ENCODE measurements at regions not wholly inside any gene's neighbourhood (a gene's known extent, or its start where the extent isn't known, plus 50 kb on each side); places are given as distances from the start of the nearest gene placed in this dataset.

DNA sequence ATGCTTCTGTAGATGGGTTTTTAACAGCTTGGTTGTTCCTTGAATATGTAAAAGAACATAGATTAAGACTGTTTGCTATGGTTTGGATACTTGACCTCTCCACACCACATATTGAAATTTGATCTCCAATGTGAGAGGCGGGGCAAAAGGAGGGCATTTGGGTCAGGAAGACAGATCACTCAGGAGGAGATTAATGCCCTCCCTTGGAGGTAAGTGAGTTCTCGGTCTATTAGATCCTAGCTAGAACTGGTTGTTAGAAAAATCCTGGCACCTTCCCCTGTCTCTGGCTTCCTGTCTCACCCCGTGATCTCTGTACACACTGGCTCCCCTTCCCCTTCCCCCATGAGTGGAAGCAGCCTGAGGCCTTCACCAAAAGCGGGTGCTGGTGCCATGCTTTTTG is 281.1 kb upstream of the ANKRD55 start:
- Histone ChIP-seq H3K27ac (ENCODE audit: insufficient read depth, low read length, poor library complexity, severe bottlenecking) (no peak overlapping the region), H3K36me3 (ENCODE audit: control insufficient read depth, insufficient read depth, low read length) (no peaks in the 10 kb centered on the region), H3K4me3 (ENCODE audit: low read depth, low read length) (no peak overlapping the region), H3K4me1 (ENCODE audit: control insufficient read depth, insufficient read depth, low read length, poor library complexity, severe bottlenecking) (peaks cover 15% of the 10 kb centered on the region), H3K27me3 (ENCODE audit: control insufficient read depth, insufficient read depth, low read length) (no peaks in the 10 kb centered on the region), H3K9me3 (ENCODE audit: control insufficient read depth in 2 of 2, low read length in 2 of 2) (no peaks in the 10 kb centered on the region)
- H3K27me3 Mint-ChIP-seq, result no peaks in the 10 kb centered on the region
- H3K27ac Mint-ChIP-seq, result peak overlapping the region in 2 of 3 donors; percentile 21 to 63
- no peaks in the 10 kb centered on the region for H3K36me3 Mint-ChIP-seq
- no peak for DNase-seq
- H3K4me1 Mint-ChIP-seq, result peaks cover 8 to 29% (median 26%) of the 10 kb centered on the region in 4 donors
- no peak for ATAC-seq (ENCODE audit: low read depth in 2 of 2)
- no peaks in the 10 kb centered on the region for H3K9me3 Mint-ChIP-seq
- no peak overlapping the region for H3K4me3 Mint-ChIP-seq

DNA sequence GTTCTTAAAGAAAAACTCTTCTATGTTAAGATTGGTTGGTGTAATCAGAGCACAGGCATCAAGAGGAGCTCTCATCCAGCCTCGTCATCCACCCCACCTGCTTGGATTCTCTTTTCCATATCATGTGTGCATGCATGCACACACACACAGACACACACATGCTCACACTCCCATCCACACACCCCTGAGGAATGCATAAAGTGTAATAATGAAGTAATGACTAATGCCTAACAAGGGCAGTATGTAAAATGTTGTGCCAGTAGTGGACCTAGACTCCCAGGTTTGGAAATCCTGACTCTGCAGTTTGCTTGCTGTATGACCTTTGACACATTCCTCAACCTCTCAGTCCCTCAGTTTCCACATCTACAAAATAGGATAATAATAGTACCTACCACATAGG is 280.0 kb upstream of the ANKRD55 start:
- Histone ChIP-seq H3K36me3 (ENCODE audit: control insufficient read depth, insufficient read depth, low read length) (no peaks in the 10 kb centered on the region), H3K9me3 (ENCODE audit: control insufficient read depth in 2 of 2, low read length in 2 of 2) (no peaks in the 10 kb centered on the region), H3K4me1 (ENCODE audit: control insufficient read depth, insufficient read depth, low read length, poor library complexity, severe bottlenecking) (peaks cover 15% of the 10 kb centered on the region), H3K27ac (ENCODE audit: insufficient read depth, low read length, poor library complexity, severe bottlenecking) (no peak overlapping the region), H3K27me3 (ENCODE audit: control insufficient read depth, insufficient read depth, low read length) (no peaks in the 10 kb centered on the region), H3K4me3 (ENCODE audit: low read depth, low read length) (no peak overlapping the region)
- ATAC-seq (ENCODE audit: low read depth in 2 of 2) (no peak), DNase-seq (no peak)
- Mint-ChIP-seq H3K27ac (no peak overlapping the region), H3K4me1 (peaks cover 6 to 26% (median 23%) of the 10 kb centered on the region in 4 donors), H3K9me3 (no peaks in the 10 kb centered on the region), H3K27me3 (no peaks in the 10 kb centered on the region), H3K36me3 (no peaks in the 10 kb centered on the region), H3K4me3 (no peak overlapping the region)

DNA sequence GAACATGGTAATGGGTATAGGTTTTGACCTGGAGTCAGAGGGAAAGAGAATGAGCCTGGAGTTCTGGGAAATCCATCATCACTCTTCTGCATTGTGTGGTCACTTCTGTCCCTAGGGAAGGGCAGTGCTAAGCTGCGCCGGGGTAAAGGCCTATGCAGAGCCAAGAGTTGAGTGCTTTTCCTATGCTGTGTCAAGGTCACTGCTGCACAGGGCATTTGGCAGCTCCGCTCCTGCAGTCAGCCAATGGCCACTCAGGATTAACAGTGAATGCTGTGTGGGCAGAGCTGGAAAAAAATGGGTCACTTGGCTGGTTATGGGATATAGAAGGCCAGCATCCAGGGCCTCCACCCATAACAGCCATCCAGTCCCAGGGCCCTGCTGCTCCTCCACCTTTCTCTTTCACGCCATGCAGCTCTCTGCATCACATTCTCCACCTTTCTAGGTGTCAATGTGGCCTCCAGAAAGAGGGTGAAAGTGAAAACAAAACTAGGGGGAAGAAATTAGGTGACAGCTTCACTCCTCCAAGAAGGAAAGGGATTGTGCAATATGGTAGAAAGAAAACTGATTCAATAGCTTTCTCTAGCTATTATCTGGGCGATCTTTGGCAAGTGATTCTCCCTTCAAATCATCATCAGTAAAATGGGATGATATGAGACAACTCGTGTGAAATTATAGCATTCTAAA is 279.3 kb upstream of the ANKRD55 start:
- no peaks in the 10 kb centered on the region for H3K36me3 ChIP-seq (ENCODE audit: control insufficient read depth, insufficient read depth, low read length)
- H3K27ac ChIP-seq (ENCODE audit: insufficient read depth, low read length, poor library complexity, severe bottlenecking), result no peak overlapping the region
- H3K27me3 ChIP-seq (ENCODE audit: control insufficient read depth, insufficient read depth, low read length), result no peaks in the 10 kb centered on the region
- no peak for ATAC-seq (ENCODE audit: low read depth in 2 of 2)
- Mint-ChIP-seq H3K4me1 (peaks cover 0 to 22% (median 17%) of the 10 kb centered on the region in 4 donors), H3K4me3 (no peak overlapping the region), H3K27ac (no peak overlapping the region), H3K9me3 (no peaks in the 10 kb centered on the region), H3K27me3 (no peaks in the 10 kb centered on the region), H3K36me3 (no peaks in the 10 kb centered on the region)
- peak in 1 of 3 donors; percentile 25 for DNase-seq
- peaks cover 12% of the 10 kb centered on the region for H3K4me1 ChIP-seq (ENCODE audit: control insufficient read depth, insufficient read depth, low read length, poor library complexity, severe bottlenecking)
- no peak overlapping the region for H3K4me3 ChIP-seq (ENCODE audit: low read depth, low read length)
- H3K9me3 ChIP-seq (ENCODE audit: control insufficient read depth in 2 of 2, low read length in 2 of 2), result no peaks in the 10 kb centered on the region

- peaks cover 2% of the 10 kb centered on the region for H3K4me1 ChIP-seq (ENCODE audit: control insufficient read depth, insufficient read depth, low read length, poor library complexity, severe bottlenecking)
- Mint-ChIP-seq H3K9me3 (no peaks in the 10 kb centered on the region), H3K4me1 (peaks cover 0 to 15% (median 9%) of the 10 kb centered on the region in 4 donors), H3K36me3 (no peaks in the 10 kb centered on the region), H3K27ac (no peak overlapping the region), H3K27me3 (no peaks in the 10 kb centered on the region), H3K4me3 (no peak overlapping the region)
- H3K9me3 ChIP-seq (ENCODE audit: control insufficient read depth in 2 of 2, low read length in 2 of 2), result no peaks in the 10 kb centered on the region
- no peaks in the 10 kb centered on the region for H3K36me3 ChIP-seq (ENCODE audit: control insufficient read depth, insufficient read depth, low read length)
- no peak for DNase-seq
- no peak overlapping the region for H3K27ac ChIP-seq (ENCODE audit: insufficient read depth, low read length, poor library complexity, severe bottlenecking)
- H3K4me3 ChIP-seq (ENCODE audit: low read depth, low read length), result no peak overlapping the region
- H3K27me3 ChIP-seq (ENCODE audit: control insufficient read depth, insufficient read depth, low read length), result no peaks in the 10 kb centered on the region
- ATAC-seq (ENCODE audit: low read depth in 2 of 2), result no peak
Measured at GRCh38 chr5:56511326-56511841, 278.3 kb upstream of the ANKRD55 start.

DNA sequence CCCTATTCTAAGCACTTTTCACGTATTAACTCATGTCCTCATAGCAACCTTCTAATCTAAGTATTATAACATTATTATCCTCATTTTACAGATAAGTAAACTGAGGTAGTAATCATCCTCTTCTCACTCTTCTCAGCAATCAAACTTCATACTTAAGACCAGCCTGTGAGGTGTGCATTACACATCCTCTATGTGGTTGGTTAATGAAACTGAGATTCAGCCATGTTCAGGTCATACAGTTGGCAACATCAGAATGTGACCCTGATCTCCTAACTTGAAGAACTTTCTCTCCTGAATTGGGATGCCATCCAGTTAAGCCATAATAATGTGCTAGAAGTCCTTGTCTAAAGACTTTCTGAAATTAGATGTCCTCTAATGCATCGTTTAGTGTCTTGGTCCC is 275.1 kb upstream of the ANKRD55 start:
- no peak overlapping the region for H3K4me3 ChIP-seq (ENCODE audit: low read depth, low read length)
- no peaks in the 10 kb centered on the region for H3K27me3 Mint-ChIP-seq
- no peak for ATAC-seq (ENCODE audit: low read depth in 2 of 2)

GRCh38 chr5:56507351-56507930 is 274.3 kb upstream of the ANKRD55 start:
- Mint-ChIP-seq H3K36me3 (no peaks in the 10 kb centered on the region), H3K27ac (no peak overlapping the region), H3K9me3 (peaks cover 0 to 7% (median 0%) of the 10 kb centered on the region in 7 donors), H3K4me3 (no peak overlapping the region), H3K4me1 (peaks cover 0 to 5% (median 1%) of the 10 kb centered on the region in 4 donors), H3K27me3 (no peaks in the 10 kb centered on the region)
- DNase-seq (no peak), ATAC-seq (ENCODE audit: low read depth in 2 of 2) (no peak)
- peaks cover under 1% of the 10 kb centered on the region for H3K4me1 ChIP-seq (ENCODE audit: control insufficient read depth, insufficient read depth, low read length, poor library complexity, severe bottlenecking)
- no peaks in the 10 kb centered on the region for H3K9me3 ChIP-seq (ENCODE audit: control insufficient read depth in 2 of 2, low read length in 2 of 2)
- no peak overlapping the region for H3K27ac ChIP-seq (ENCODE audit: insufficient read depth, low read length, poor library complexity, severe bottlenecking)
- H3K4me3 ChIP-seq (ENCODE audit: low read depth, low read length), result no peak overlapping the region
- H3K36me3 ChIP-seq (ENCODE audit: control insufficient read depth, insufficient read depth, low read length), result no peaks in the 10 kb centered on the region
- H3K27me3 ChIP-seq (ENCODE audit: control insufficient read depth, insufficient read depth, low read length), result no peaks in the 10 kb centered on the region

More for the DNA sequence above, 275.1 kb upstream of the ANKRD55 start:
- no peak overlapping the region for H3K4me3 Mint-ChIP-seq
- no peaks in the 10 kb centered on the region for H3K36me3 ChIP-seq (ENCODE audit: control insufficient read depth, insufficient read depth, low read length)
- no peak overlapping the region for H3K27ac Mint-ChIP-seq
- peaks cover 0 to 7% (median 0%) of the 10 kb centered on the region in 7 donors for H3K9me3 Mint-ChIP-seq
- no peaks in the 10 kb centered on the region for H3K27me3 ChIP-seq (ENCODE audit: control insufficient read depth, insufficient read depth, low read length)
- no peak for DNase-seq
- H3K4me1 ChIP-seq (ENCODE audit: control insufficient read depth, insufficient read depth, low read length, poor library complexity, severe bottlenecking), result no peaks in the 10 kb centered on the region
- no peaks in the 10 kb centered on the region for H3K36me3 Mint-ChIP-seq
- H3K9me3 ChIP-seq (ENCODE audit: control insufficient read depth in 2 of 2, low read length in 2 of 2), result no peaks in the 10 kb centered on the region
- peaks cover 0 to 9% (median 7%) of the 10 kb centered on the region in 4 donors for H3K4me1 Mint-ChIP-seq
- no peak overlapping the region for H3K27ac ChIP-seq (ENCODE audit: insufficient read depth, low read length, poor library complexity, severe bottlenecking)

GRCh38 chr5:56506211-56506965 is 273.3 kb upstream of the ANKRD55 start:
- H3K27ac ChIP-seq (ENCODE audit: insufficient read depth, low read length, poor library complexity, severe bottlenecking), result no peak overlapping the region
- H3K27ac Mint-ChIP-seq, result peak overlapping the region in 1 of 3 donors; percentile 84
- no peaks in the 10 kb centered on the region for H3K36me3 ChIP-seq (ENCODE audit: control insufficient read depth, insufficient read depth, low read length)
- no peak overlapping the region for H3K4me3 ChIP-seq (ENCODE audit: low read depth, low read length)
- no peaks in the 10 kb centered on the region for H3K27me3 Mint-ChIP-seq
- DNase-seq, result no peak
- peaks cover 6 to 12% (median 11%) of the 10 kb centered on the region in 4 donors for H3K4me1 Mint-ChIP-seq
- peaks cover 8% of the 10 kb centered on the region for H3K4me1 ChIP-seq (ENCODE audit: control insufficient read depth, insufficient read depth, low read length, poor library complexity, severe bottlenecking)
- H3K9me3 Mint-ChIP-seq, result peaks cover 0 to 7% (median 3%) of the 10 kb centered on the region in 7 donors
- ATAC-seq (ENCODE audit: low read depth in 2 of 2), result no peak
- H3K4me3 Mint-ChIP-seq, result no peak overlapping the region
- H3K27me3 ChIP-seq (ENCODE audit: control insufficient read depth, insufficient read depth, low read length), result no peaks in the 10 kb centered on the region
- H3K36me3 Mint-ChIP-seq, result no peaks in the 10 kb centered on the region
- H3K9me3 ChIP-seq (ENCODE audit: control insufficient read depth in 2 of 2, low read length in 2 of 2), result no peaks in the 10 kb centered on the region

All from CD4-positive, CD25-positive, alpha-beta regulatory T cell (primary cell).